COLO668 (cell line): ENCODE measurements at regions not wholly inside any gene's neighbourhood (a gene's known extent, or its start where the extent isn't known, plus 50 kb on each side); places are given as distances from the start of the nearest gene placed in this dataset.
"Not testable (repeated sequence)": the region's sequence is repeated elsewhere in the genome, so short reads cannot be mapped to it uniquely, and the experiment has no call there.

Source experiments
- DNase-seq: peaks from one replicate; lab custom pipeline; 2025; ENCODE audit not compliant: unreplicated experiment; lab: John Stamatoyannopoulos, UW

DNA sequence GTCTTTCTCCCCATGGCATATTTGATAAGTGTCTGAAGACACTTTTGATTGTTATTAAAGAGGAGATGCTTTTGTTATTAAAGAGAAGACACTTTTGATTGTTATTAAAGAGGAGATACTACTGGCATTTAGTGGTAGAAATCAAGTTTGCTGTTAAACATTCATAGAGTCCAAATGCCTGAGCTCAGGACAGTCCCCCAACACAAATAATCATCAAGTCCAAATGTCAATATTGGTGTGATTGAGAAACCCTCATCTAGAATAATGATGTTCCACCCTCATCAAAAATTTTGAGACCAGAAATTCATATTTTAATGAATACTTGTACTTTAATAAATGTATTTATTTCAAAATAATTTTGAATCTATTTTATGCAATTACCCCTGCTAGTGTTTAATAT, 1412.9 kb upstream of the PCDH7 start:
- no peak for DNase-seq

DNA sequence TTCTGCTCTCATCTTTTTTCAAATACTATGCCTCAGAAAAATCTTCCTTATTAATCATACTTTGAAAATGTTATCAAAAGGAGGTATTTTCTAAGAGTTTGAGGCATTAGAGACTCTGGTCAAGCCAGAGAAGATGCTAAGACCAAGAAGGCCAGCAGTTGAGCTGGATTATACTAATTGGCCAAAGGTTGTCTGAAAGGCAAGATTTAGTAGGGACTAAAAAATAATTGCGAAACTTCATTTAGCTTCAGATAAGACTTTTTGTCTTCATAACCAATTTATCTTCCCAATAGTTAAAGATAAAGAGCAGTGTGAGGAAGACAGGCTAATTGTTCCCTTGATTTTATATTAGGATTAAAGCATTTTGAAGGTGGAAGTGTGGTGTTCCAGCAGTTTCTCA, 1412.4 kb upstream of the PCDH7 start:
- no peak for DNase-seq

DNA sequence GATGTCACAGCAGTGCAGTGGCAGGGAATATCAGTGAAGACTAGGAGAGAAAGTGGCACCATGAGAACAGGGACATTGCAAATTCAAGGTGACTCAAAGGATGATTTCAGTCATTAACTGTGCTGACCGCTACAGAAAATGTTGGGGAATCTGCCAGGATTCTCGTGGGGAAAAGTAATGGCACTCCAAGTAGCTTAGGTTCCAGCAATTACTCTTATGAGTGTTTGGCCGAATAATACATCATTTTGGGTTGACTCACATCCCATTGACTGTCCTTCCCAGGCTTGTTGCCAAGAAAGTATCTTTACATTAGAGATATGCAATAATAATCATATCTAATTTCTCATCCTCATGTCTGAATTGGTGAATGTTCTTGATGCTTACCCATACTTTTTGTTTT, 1411.1 kb upstream of the PCDH7 start:
- no peak for DNase-seq

DNA sequence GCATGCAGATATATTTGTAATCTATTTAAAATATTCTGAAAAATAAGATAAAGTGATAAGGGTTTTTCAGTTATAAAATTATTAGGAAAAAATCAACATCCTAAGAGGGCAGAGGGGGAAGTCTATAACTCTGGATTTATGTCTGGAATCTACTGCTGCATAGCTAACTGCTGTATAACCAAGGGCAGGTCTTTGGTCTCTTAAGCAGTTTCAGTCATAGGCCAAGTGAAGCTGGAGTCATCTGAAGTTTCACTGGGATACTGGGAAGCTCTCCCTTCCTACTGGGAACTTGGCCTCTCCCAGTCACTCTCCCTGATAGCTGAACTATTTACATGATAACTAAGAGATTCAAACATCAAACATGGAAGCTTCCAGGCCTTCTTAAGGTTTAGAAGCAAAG, 1409.9 kb upstream of the PCDH7 start:
- no peak for DNase-seq

DNA sequence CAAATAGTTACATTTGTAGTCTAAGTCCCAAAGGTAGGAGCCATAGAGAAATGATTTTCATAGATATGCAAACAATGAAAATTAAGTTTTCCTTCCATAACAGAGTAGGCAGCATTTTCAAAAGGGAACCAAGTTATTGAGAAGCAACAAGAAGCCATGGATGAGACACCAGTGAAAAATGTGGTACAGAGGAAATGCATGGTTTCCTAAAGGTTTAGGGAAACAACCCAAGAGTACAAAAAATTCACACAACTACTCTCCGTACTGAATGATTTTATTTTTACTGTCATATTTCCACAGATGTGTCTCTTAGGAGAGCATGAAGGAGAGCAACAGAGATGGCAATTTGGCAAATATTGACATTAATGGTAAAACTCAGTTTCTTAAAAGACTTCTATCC, 1408.9 kb upstream of the PCDH7 start:
- no peak for DNase-seq

DNA sequence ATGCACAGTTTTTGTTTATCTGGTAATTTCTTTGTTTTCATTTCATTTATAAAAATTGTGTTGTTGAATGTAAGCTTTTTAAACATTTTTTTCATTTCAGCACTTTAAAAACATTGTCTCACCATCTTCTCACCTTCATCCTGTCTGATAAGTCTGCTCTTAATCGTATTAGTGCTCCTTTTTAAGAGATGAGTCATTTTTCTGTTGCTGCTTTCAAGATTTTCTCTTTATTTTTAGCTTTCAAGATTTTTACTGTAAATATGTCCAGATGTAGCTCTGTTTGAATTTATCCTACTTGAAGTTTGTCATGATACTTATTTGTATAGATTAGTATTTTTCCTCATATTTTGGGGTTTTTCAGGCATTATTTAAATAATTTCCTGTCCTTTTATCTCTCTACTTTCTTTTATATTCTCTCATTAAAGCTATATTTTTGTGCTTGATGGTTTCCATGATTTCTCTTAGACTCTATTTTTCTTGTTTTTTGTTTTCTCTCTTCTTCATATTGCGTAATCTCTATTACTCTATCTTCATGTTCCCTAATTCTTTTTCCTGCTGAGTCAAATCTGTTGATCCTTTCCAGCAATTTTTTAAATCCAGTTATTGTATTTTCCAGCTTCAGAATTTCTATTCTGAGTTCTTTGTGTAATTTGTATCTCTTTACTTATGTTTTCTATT, 1400.4 kb upstream of the PCDH7 start:
- DNase-seq: no peak

DNA sequence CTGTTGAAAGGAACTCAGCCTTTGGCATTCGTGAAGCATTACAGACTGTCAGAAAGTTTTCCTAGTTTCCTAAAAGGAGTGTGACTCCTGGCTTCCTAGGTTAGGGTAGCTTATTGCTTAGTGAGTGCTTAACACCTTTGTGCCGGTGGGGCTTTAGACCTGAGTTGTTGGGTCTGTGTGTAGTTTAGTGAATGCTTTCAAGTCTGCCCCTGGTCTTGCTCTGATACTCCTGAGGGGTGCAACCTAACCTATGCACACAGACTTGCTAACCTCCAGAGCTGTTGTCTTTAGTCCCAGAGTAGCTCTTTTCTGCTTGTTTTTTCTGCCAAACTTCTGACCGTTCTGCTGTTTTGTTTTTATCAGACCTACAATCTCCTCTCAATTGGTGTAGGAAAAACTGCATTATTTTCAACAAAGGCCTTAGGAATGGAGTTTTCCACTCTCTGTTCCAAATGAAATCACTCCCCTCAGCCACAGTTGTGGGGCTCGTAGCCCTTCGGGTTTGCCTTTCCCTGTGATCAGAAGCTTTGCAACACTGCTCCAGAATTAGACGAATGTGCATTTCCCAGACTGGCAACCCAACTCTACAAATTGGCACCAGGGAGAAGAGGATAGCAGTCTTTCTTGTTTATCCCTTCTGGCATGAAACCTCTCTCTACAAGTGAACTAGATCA, 1399.1 kb upstream of the PCDH7 start:
- DNase-seq: no peak

DNA sequence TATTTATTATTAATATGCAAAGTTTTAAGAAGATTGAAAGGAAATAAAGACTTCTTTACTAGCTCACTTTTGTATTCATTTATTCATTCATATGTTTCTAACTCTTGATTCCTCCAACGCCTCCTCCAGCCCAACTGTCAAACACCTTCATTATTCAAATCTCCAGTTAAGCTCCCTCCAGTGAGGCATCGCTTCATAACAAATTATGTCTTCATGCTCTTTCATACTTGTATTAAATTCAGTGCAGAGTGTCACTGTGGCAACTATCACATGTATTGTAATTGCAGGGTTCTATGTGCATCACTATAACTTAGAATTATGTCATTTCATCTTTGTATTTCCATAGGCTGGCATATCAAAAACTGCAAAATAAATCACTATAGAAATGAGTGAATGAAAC, 1394.2 kb upstream of the PCDH7 start:
- no peak for DNase-seq

DNA sequence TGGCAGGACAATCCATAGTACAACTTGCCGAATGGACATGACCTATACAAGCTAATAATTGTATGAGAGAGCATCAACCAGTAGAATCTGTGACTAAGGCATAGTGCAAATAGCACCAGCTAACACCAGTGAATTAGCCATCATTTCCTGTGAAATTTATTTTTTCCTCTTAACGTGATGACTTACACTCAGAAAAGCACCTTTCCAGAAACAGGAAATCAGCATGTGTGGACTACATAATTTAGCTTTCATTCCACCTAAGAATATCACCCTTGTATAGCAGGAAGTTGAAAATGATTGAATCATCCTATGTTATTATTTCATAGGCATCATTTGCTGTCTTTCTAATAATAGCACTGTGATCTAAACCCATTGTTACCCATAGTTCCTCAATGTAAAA, 1393.4 kb upstream of the PCDH7 start:
- no peak for DNase-seq

DNA sequence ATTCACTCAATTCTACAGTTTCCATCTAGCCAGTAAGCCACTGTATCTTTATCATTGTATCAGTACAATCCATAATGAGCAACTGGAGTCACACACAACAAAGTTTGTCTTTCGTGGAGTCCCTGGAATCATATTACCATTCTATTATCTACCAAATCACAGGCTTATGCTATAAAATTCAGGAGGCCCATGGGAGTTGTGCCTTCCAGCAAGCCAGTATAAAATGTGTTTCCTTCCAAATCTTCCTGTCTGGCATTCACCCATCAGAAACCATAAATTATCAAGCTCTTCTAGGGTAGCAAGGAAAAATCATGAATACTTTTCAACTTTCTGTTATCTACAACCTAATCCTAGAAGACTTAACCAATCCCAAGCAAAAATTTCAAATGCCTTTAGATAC, 1383.3 kb upstream of the PCDH7 start:
- no peak for DNase-seq

DNA sequence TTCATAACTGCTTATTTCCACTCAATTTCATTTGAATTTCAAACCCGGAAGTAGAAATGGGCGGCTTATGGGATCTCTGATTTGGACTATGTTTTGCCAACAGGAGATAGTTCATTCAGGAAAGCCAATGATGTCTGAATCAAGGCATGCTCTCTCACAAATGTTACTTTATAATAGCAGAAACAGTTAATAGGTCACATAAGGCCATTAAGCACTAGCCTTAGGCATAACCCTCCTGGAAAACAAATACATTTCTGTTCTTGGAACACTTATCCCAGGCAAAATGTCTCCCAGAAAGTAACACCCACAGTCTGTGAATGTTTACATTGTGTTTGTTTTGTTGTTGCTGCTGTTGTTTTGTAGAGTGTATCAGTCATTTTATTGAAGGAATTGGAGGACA, 1347.2 kb upstream of the PCDH7 start:
- no peak for DNase-seq

DNA sequence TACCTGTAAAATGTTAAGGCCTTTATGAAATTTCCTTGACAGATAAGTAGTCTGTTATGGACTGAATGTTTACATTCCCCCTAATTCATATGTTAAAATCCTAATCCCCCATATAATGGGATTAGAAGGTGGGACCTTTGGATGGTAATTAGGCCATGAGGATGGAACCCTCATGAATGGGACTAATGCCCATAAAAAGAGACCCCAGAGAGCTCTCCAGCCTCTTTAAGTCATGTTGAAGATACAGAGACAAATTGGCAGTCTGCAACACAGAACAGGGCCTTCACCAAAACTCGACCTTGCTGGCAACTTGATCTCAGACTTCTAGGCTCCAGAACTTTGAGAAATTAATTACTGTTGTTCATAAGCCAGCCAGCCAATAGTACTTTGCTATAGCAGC, 1344.5 kb upstream of the PCDH7 start:
- no peak for DNase-seq

DNA sequence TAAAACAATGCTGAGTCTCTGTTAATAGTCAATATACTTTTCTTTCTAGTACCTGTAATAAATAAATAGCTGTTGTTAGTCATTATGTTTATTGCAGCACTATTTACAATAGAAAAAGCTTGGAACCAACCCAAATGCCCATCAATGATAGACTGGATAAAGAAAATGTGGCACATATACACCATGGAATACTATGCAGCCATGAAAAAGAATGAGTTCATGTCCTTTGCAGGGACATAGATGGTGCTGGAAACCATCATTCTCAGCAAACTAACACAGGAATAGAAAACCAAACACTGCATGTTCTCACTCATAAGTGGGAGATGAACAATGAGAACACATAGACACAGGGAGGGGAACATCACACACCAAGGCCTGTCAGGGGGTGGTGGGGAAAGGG, 1341.9 kb upstream of the PCDH7 start:
- not testable (repeated sequence) for DNase-seq

DNA sequence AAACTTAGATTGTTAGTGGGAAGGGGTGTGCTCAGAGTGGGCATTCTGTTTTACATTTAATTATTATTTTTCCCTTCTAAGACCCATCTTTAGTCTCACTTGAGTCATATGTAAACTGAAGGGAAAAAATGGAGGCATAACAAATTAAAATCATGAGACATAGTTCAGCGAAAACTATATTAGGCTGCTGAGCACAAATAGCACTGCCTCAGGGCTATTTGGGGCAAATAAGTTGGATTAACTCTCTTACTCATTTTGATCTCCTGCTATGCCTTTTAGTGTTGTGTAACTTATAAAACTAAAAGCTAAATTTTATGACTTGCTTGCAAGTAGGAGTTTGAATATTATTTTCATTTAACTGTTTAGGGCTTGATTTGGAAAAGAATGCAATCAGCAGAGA, 1329.2 kb upstream of the PCDH7 start:
- DNase-seq: no peak

DNA sequence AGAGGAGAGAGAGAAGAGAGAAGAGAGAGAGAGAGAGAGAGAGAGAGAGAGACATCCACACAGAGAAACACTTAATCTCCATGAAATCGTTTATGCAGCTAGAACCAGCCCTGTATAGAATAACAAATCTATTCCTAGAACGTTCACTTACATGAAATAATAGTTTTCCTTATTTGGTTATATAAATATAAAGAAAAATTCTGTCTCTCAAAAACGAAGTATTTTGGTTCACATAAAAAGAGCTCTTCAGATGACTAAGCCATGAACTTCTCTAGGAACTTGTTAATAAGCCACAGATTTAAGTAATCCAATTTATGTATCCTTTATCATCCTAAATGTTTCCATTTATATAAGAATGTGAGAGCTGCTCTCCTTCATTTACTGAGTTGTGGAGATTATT, 1315.1 kb upstream of the PCDH7 start:
- DNase-seq: no peak

DNA sequence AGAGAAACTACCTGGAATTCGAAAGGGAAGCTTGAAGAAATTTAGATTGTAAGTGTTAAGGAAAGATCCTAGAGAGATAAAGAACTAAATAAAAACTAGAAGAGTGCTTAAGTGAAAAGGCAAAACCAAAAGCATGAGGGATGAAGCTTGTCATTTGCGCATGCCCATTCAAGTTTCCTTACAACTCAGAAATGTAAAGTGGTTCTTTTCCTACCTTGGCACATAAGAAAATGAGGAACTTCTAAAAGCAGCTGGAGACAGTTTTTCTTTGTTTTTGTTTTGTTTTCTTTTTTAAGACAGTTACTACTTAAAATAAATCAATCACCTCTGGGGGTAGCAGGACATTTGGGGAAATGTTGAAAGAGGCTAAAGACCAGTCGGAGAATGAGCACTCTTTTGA, 1304.4 kb upstream of the PCDH7 start:
- no peak for DNase-seq

DNA sequence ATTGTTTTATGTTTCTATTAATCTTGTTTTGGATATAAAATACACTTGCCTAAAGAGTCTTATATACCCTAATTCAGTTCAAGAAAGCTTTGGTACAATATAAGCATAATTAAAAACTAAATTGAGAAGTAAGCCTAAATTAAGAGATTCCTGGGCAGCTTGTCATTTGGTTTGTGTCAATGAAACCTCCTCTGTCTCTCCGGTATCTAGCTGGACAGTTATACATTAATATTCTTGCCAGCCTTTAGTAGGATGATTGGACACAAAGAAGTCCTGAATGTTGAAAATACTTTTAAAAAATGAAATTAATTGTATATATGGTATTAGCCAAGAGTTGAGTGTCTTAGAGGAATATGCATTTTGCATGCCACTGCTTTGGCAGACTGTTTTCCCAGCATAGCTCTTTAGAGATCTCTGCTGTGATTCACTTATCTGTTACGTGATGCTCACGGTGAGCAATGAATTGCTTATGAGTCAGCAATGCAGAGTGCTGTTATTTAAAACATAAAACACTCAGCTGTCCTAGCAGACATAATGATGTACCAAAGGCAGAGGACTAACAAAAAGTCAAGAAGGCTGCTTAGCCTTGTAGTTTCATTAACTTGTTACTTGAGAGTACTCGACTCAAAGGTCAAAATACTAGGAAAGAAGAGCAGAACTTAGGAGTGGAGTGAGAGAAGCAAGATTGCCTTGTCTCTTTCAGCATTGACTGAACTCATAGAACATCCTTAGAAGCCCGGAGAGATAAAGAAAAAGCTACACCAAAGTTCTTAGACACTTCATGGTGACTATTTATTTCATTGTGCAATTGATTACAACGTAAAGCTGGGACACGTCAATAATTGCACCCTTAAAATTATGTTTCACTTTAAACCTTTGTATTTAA, 1296.1 kb upstream of the PCDH7 start:
- no peak for DNase-seq

DNA sequence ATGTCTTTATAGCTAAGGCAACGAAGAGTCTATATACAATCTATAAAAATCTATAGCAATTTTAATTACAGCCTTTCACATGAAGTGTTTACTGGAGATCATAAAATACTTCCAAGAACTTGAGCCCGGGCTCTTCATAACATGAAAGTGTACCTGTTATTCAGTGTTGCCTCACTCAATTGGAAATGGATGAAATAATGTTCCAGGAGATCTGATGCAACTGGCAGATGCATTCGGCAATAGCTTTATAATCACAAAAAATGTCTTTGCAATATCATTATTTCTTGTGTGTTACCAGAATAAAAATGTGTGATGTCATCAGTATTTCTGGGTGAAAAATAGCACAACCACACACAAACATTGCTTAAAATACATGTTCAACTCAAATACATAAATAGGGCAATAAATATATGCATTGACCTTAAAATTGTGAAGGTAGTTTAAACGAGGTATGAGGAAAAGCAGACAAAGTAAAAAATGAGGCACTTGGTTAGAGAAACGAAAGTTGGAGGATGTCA, 1266.8 kb upstream of the PCDH7 start:
- DNase-seq: no peak

DNA sequence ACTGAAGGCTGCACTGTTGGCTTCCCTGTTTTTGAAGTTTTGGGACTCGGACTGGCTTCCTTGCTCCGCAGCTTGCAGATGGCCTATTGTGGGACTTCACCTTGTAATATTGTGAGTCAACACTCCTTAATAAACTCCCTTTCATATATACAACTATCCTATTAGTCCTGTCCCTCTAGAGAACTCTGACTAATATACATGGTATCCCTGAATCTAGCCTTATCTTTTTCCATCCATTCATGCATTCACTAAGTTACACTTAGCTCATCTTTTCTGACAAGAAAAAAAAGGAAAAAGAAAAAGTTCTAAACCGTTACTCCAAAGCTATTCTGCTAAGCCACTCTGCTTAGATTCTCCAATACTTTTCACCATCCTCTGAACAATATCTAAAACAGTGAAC, 1260.2 kb upstream of the PCDH7 start:
- DNase-seq: no peak

DNA sequence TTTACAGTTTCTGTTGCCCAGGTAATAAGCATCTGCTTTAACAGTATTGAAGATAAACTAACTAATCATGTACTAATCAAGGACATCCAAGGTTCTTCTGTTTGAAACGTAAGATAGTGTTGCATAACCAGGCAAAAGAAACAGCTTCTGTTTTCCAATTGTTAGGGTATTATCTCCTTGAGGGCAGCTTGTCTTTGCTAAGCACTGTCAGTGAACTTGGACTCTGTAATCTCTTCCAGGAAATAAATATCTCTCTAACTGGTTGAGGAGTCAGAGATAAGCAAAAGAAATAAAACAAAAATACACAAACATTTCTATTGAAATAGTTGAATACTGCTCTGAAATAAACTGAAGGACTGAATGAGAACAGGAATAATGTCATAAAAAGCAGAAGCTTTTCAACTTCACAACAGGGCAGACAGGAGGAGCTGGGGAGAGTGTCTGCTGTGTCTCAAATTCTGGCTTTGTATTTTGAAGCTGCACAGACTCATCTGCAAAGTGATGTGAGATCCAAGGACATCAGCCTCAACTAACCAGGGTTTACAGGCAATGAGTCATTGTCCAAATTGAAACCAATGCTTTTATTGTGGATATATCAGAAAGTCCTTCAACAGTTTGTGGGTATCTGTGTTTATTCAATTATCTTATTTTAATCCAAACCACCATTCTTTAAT, 1253.0 kb upstream of the PCDH7 start:
- DNase-seq: no peak
